Right atrium auricular region (tissue), 2 donors: ENCODE measurements at regions not wholly inside any gene's neighbourhood (a gene's known extent, or its start where the extent isn't known, plus 50 kb on each side); places are given as distances from the start of the nearest gene placed in this dataset.

ENCODE experiments used
- DNase-seq: peaks from one replicate; pipeline ENCODE4 v3.0.0-alpha.2; 2019; ENCODE audit warnings: low spot score
- H3K27ac ChIP-seq, 2 donors: fragments of 200-600 bp; sonication (generic); 1 replicate in 1 of 2; 2 replicates in 1 of 2; pipeline ENCODE4 v1.5.1; 2016 to 2019
- H3K27me3 ChIP-seq, 2 donors: fragments of 200-600 bp; sonication (generic); one replicate each; pipeline versions ENCODE4 v1.5.1 to v1.6.0; 2017 to 2019
- H3K36me3 ChIP-seq: fragments of 200-600 bp; sonication (generic); one replicate; pipeline ENCODE4 v1.5.1; 2016
- H3K4me1 ChIP-seq, 2 donors: fragments of 200-600 bp; sonication (generic); one replicate each; pipeline versions ENCODE4 v1.5.1 to v1.6.0; 2017 to 2019
- H3K4me3 ChIP-seq, 2 donors: fragments of 200-600 bp; sonication (generic); 1 replicate in 1 of 2; 2 replicates in 1 of 2; pipeline ENCODE4 v1.5.1; 2017 to 2019; ENCODE audit warnings: mild to moderate bottlenecking in 1 of 2, moderate library complexity in 1 of 2
- H3K9me3 ChIP-seq, 2 donors: fragments of 200-600 bp; sonication (generic); one replicate each; pipeline ENCODE4 v1.5.1; 2019
- TF ChIP-seq, protein P1 (sequence below), 2 donors: fragments of 200-600 bp; sonication (generic); IDR thresholded peaks; one replicate each; pipeline ENCODE4 v1.5.1; 2019; ENCODE audit warnings: antibody characterized with exemption in 2 of 2

DNA sequence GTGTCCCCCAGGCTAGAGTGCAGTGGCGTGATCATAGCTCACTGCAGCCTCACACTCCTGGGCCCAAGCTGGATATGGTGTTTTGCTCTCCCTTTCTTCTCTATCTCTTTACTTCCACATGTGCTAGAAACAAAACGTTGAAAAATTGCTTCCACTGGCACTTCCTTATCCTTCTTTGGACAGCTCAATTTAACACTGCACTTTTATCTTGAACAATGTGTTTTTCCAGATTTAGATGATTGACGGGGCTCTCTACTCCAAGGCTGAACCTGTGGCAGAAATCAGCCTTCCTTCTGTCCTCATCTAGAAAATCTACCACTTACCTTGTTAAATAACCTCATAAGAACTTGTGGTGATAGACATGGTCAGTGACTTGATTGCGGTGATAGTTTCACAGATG, 165.1 kb downstream of the DAD1 start:
- H3K4me1 ChIP-seq = peaks cover 0 to 16% of the 10 kb centered on the region in 2 donors
- TF ChIP-seq, protein P1, sequence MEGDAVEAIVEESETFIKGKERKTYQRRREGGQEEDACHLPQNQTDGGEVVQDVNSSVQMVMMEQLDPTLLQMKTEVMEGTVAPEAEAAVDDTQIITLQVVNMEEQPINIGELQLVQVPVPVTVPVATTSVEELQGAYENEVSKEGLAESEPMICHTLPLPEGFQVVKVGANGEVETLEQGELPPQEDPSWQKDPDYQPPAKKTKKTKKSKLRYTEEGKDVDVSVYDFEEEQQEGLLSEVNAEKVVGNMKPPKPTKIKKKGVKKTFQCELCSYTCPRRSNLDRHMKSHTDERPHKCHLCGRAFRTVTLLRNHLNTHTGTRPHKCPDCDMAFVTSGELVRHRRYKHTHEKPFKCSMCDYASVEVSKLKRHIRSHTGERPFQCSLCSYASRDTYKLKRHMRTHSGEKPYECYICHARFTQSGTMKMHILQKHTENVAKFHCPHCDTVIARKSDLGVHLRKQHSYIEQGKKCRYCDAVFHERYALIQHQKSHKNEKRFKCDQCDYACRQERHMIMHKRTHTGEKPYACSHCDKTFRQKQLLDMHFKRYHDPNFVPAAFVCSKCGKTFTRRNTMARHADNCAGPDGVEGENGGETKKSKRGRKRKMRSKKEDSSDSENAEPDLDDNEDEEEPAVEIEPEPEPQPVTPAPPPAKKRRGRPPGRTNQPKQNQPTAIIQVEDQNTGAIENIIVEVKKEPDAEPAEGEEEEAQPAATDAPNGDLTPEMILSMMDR (IDR thresholded peaks at IDR 0.05) = no peak

DNA sequence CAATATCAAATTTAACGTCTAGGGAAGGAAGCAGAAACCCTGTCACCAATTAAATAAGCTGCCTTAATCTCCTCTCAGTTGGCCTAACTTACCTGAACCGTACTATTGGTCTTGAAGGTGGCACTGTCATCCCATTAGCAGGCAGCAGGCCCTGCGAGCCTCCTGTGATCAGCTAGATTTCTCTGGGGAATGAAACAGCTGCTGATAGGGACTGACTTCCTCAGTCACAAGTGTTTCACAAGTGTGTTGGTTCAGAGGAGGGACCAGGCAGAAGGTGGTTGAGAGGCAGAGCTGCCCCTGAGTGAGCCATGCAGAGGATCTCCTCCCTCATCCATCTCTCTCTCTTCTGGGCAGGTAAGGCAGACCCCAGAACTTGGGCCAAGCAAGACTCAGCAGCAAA, 166.8 kb downstream of the DAD1 start:
- H3K9me3 ChIP-seq = no peaks in the 10 kb centered on the region
- no peaks in the 10 kb centered on the region for H3K36me3 ChIP-seq
- TF ChIP-seq, protein P1 (IDR thresholded peaks at IDR 0.05) = no peak
- no peak overlapping the region for H3K4me3 ChIP-seq
- H3K4me1 ChIP-seq = no peaks in the 10 kb centered on the region
- H3K27me3 ChIP-seq = no peaks in the 10 kb centered on the region
- no peak for DNase-seq
- no peak overlapping the region for H3K27ac ChIP-seq

More for the DNA sequence above, 165.1 kb downstream of the DAD1 start:
- H3K27ac ChIP-seq = no peak overlapping the region
- no peak for DNase-seq
- H3K4me3 ChIP-seq = no peak overlapping the region
- no peaks in the 10 kb centered on the region for H3K9me3 ChIP-seq
- no peaks in the 10 kb centered on the region for H3K36me3 ChIP-seq
- no peaks in the 10 kb centered on the region for H3K27me3 ChIP-seq

DNA sequence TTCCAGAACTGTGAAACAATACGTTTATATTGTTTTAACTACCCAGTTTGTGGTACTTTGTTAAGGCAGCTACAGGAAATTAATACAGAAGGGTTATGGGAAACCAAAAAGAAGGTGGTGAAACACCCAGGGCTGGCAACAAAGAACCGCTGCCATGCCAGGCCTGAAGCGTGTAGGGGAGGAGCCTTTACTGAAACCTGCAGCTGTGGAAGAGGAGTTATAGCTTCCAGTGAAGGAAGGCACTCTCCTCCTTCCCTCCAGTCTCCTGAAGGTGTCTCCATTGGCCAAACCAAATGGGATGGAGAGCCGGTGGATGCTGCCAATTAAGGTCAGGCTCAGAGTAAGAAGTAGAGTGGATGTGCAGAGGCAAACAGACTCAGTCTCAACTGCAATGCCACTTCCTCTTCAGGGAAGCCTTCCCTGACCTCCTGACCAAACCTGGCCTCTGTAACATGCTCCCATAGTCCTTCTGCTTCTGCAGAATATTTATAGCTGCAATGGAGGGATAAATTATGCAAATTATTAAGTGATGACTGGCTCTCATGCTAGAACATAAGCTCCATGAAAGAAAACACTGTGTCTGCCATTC, 168.3 kb downstream of the DAD1 start:
- DNase-seq = no peak
- H3K9me3 ChIP-seq = no peaks in the 10 kb centered on the region
- TF ChIP-seq, protein P1 (IDR thresholded peaks at IDR 0.05) = peak in 1 of 2 donors; percentile 11
- no peak overlapping the region for H3K27ac ChIP-seq
- no peaks in the 10 kb centered on the region for H3K36me3 ChIP-seq
- no peaks in the 10 kb centered on the region for H3K4me1 ChIP-seq
- H3K27me3 ChIP-seq = no peaks in the 10 kb centered on the region
- H3K4me3 ChIP-seq = no peak overlapping the region

DNA sequence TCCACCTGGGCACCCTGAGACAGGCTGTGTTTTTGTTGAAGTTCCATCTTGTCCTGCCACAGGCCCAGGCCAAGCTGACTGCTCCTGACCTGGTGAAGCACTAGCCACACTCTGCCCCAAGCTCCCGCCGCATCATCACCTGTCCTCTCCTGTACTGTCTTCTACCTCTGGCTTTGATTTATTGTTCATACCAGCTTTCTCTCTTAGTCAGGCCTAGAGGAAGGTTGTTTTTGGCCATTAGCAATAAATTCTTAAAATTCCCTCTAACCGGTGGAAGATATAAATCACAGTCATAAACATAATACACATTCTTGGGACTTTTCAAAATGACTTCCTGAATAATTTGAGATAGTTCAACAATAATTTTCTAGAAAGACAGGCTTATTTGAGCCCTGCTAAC, 169.4 kb downstream of the DAD1 start:
- TF ChIP-seq, protein P1 (IDR thresholded peaks at IDR 0.05) = no peak
- Histone ChIP-seq H3K9me3 (no peaks in the 10 kb centered on the region), H3K36me3 (no peaks in the 10 kb centered on the region), H3K27ac (no peak overlapping the region), H3K4me3 (no peak overlapping the region), H3K4me1 (no peaks in the 10 kb centered on the region), H3K27me3 (no peaks in the 10 kb centered on the region)
- no peak for DNase-seq

DNA sequence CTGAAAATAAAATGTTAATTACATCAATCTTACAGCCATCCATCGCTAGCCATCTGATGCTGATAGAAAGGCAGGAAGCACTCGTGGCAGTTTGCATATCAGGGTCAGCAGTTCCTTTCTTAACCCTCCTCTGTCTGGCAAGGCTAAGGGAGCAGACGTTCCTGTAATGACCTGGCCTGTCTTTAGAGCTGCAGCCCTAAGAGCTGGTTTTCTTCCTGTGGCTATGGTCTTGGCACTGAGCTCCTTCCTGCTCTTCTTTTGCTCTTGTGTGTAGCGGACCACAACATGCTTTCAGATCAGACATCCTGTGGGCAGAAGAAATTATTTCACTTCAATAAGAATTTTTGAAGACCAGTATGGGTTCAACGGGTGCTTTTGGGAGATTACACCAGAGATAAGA, 170.4 kb downstream of the DAD1 start:
- Histone ChIP-seq H3K4me1 (no peaks in the 10 kb centered on the region), H3K27me3 (no peaks in the 10 kb centered on the region), H3K4me3 (no peak overlapping the region), H3K9me3 (no peaks in the 10 kb centered on the region), H3K36me3 (no peaks in the 10 kb centered on the region), H3K27ac (no peak overlapping the region)
- DNase-seq = no peak
- TF ChIP-seq, protein P1 (IDR thresholded peaks at IDR 0.05) = no peak

DNA sequence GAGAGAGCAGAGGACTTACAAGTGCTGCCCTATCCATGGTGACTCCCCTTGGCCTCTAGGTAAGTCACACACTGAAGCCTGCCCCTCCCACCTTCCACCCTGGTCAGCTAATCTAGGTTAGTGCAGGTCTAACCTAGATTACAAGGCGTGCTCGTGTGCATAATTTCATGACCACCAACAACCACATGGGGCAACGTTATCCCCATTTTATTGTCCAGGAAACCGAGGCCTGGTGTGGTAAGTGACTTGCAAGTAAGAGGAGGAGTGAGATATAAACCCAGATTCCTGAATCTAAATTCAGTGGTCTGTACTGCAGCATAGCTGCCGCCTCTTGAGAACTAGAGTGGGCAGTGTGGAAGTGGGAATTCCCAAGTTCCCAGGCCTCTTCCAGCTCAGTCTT, 171.1 kb downstream of the DAD1 start:
- no peak for DNase-seq
- Histone ChIP-seq H3K4me3 (no peak overlapping the region), H3K27me3 (no peaks in the 10 kb centered on the region), H3K4me1 (no peaks in the 10 kb centered on the region), H3K27ac (no peak overlapping the region), H3K36me3 (no peaks in the 10 kb centered on the region), H3K9me3 (no peaks in the 10 kb centered on the region)
- TF ChIP-seq, protein P1 (IDR thresholded peaks at IDR 0.05) = no peak
